ENCODE measurements at regions not wholly inside any gene's neighbourhood (a gene's known extent, or its start where the extent isn't known, plus 50 kb on each side); places are given as distances from the start of the nearest gene placed in this dataset.

DNA sequence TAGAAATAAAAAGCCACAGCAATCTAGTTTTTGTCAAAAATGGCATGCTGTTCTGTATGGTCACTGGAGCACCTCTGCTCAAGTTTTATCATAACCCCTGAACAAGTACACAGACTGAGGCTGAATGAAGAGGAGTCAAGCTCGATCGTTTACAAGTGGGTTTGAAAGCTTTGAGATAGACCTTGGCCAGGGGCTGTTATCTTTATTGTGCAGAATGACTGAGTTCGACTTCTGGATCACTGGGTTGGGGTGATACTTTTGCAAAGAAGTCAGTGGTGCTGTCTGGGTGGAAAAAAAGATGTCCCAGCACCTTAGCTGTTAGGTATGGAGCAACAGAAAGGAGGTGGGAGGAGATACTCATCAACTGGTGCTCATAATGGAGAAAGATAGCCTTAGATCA is 446.0 kb downstream of the HACE1 start:
- DNase-seq: no peak

DNA sequence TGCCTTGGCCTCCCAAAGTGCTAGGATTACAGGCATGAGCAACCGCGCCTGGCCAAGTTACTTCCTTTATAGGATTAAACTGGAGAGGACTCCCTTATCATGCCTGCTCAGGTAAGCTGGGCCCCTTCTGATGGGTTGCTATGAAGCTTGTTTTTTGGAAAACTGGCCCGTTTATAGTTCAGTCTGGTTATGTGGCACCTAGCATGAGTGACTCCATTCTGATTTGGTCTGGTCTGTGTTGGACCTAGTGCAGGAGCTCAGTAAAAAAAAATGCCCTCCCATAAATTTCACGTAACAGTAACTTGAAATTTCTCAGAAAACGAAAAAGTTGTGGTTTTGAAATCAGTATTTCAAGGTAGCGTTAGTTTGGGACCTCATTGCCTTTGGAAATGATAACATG is 448.4 kb downstream of the HACE1 start:
- no peak for DNase-seq

DNA sequence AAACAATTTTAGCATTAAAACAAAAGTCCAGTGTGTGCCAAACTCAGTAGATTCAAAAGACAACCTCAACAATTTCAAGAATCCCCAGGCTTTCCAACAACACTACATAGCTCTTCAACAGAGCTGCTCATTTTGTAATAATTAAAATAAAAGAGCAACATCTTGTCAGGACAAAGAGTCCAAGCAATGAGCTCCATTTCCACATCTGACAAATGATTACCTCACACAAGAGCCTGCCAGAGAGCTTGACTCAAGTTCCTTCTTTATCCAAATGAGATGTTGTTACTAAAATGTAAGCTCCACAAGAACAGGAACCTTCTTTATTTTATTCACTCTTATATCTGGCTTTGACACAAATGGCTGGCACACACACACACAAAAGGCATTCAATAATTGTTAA is 449.8 kb downstream of the HACE1 start:
- DNase-seq: no peak

DNA sequence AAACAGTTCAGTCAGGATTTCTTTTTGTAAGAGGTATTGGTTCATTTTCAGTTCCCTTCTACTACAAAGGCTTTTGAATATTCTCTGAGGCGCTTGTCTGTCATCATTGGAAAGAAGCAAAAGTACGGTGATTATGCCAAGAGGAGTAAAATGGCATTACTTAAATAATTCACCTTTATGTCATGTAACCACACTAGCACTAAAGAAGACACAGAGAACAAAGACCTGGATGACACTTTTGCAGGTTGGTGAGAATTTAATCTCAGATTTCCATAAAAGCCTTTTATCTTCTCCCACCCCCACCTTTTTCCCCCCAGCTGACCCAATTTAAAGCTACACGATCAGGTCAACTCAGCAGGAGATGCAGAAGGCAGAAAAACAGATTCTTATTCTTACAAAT is 451.8 kb downstream of the HACE1 start:
- no peak for DNase-seq

DNA sequence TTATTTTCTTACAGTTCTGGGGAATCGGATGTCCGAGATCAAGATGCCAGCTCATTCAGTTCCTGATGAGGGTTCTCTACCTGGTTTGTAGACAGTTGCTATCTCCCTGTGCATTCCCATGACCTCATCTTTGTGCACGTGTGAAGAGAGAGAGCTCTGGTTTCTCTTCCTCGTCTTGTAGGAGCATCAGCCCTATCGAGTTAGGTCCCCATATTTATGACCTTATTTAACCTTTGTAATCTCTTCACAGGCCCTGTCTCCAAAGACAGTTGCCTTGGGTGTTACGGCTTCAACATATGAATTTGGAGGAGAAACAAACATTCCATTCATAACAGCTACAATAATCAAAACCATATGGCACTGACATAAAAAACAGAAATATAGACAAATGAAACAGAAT is 455.3 kb downstream of the HACE1 start:
- no peak for DNase-seq

DNA sequence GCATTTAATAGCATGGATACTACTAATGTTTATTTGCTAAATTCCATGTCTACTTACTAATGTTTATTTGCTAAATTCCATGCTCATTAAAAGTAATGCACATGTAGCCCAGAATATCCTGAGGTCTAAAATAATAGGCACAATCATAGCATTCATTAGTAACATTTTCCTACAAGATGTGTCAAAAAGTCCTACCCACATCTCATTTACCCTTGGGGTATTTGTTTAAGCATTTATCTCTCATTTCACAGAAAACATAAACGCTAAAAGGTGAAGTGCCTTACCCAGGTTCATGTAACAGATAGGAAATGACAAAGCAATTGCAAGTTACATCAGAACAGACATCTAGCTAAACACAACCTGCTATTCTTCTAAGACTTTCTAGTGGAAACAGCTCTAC is 457.1 kb downstream of the HACE1 start:
- DNase-seq: no peak

DNA sequence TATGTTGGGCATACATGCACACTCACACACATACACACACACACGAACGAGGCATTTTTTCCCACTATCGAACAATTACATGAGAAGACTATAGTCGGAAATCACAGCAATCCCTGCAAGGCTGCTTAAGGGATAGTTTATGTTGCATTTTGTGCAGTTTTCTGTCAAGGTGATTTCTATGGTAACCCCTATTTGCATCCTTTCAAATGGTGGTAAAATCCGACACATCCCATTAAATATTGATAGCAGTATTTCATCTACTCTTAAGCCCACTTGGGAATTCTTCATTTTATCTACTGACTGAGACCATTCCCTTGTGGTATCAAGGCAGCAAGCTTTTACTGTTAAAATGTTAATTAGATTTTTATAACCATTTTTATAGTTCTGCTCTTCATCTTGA is 457.8 kb downstream of the HACE1 start:
- no peak for DNase-seq

DNA sequence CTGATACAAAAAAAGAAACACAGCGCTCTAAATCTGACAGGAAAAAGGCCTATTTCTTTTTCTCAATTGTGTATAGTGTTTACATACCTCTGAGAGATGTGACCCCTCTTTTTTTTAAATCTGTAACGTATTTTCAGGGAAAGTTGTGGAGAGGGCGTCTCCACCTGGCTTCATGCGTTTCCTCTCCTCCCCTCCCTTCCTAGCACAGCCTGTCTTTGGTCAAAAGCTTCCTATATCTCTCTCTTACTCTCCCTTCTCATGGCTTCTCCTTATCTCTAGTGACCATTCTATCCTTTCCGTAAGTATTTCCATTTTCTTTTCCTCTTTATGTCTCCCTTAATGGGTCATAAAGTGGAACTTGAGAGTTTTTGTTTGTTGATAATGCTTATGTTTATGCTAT is 458.9 kb downstream of the HACE1 start:
- DNase-seq: no peak

DNA sequence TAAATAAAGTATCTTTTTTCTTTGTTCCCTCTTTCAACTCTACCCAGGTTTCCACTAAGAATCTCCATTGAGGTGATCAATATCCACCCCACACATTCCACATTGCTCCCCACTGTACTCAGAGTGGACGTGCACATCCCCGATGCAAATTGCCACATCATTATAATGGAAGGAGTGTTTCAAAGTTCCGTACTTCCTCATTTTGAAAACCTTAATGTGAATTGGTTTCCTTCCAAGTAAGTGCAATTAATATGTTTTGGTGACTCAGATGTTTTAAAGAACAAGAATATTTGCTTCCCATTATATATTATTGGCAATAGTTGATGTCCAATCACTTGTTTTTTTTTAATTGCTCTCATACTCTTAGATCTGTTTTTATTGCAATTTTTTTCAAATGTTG is 463.6 kb downstream of the HACE1 start:
- DNase-seq: no peak

DNA sequence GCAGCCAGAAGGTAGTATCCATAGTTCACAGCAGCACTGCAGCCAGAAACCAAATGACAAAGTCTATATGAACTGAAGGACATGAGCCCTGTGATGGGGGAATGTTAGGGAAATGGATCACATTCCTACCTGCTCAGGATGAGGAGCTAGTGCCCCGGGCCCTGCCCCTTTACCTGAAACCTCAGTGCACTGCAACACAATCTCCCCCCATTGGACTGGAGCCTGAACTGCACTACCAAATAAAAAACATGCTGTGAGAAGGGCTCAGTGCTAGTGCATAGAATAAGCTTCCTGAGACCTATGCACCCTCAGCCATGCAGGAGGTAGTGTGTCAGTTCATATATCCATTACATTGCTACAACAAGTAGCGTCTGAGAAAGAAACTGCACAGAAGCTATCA is 477.8 kb downstream of the HACE1 start:
- no peak for DNase-seq

DNA sequence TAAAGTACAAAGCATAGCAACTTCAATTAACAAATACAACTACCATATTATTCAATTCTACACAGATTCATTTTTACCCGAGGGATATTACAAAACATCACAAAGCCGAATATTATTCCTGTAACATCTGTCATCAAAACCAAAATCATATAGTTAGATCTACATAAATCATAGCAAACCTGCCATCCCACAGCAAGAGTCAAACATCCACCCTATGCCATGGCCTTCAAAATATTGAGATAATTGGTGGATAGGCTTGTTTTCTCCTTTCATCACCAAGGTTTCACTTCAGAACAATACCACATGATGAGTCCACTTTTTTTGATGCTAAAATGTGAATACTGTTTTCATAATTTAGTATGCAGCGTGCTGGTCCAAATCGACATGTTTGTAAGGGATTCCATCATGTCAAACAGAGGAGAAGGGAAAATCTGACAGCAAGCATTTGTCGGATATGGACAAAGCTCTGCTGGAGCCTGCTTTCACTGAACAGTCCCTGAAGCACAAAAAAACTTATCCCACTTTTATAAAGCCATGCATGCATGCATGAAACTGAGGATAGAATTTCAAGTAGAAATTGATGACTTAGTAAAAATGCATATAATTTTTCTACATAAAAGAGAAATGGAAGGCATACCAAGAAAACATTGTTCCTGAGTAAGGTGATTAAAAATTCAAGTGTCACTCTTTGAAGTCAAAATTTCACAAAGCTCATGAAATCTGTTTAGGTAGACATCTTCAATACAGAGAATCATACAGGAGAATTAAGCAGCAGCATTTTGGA is 494.1 kb downstream of the HACE1 start:
- DNase-seq: no peak

DNA sequence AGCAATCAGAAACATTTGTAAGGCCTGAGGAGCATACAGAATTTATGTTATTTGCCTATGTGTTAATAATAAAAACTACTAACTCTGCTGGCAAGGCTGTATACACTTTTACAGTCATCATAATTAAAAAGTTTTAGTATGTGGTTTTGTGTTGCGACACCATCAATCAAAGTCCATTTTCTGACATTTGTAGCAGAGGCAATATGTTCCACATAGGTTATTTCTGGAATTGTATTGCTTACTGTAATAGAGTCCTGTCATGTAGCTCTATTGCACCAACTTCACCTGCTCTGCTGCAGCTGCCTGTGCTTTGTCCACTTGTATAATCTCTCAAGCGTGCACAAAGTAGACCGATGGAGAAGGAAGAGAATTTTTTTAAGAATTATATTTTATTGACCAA is 501.8 kb downstream of the HACE1 start:
- no peak for DNase-seq

DNA sequence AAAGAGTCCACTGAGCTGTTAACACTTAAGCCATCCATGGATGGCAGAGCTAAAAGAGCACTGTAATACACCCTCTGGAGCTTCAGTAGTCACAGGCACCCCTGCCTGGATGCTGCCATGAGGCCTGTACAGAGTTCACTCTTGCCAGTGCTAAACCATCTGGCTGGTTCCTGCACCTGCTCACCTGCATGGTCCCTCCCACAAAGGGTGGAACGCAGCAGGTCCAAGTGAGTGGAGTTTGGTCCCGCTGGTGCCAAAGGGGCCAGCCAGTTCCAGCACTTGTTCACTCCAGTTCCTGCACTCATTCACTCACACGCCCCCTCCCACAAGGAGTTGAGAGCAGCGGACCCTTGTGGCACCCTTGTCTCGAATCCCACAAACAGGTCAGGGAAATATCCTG is 503.5 kb downstream of the HACE1 start:
- no peak for DNase-seq

DNA sequence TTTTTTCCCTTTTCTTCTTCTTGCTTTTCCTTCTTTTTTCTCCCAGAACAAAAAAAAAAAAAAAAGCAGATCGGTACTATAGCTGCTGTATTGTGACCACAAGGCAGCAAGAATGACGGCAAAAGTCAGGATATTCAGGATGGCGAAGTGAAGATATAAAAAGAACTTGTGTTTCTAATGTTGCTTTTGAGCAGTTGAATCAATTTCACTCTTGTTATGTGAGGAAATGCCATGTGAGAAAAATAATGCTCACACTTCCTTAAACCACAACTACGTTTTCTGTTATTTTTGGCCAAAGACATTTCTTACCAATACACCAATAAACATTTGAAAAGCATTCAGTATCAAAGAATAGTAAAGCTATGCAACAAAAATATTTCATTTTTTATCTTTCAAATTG is 510.5 kb downstream of the HACE1 start:
- DNase-seq: no peak

DNA sequence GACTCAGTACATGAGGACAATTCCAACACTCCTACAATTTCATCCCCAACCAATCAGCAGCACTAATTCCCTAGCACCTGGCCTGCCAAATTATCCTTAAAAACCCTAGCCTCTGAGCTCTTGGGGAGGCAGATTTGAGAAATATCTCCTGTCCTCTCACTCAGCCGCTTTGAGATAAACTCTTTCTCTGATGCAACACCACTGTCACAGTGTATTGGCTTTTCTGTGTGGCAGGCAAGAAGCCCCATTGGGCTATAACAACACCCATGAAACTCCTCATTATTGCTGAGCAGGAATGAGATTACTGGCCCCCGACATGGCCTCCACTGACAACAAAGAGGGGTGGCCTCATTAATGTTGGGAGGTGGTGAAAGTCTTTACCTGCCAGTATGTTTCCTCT is 515.5 kb downstream of the HACE1 start:
- no peak for DNase-seq

DNA sequence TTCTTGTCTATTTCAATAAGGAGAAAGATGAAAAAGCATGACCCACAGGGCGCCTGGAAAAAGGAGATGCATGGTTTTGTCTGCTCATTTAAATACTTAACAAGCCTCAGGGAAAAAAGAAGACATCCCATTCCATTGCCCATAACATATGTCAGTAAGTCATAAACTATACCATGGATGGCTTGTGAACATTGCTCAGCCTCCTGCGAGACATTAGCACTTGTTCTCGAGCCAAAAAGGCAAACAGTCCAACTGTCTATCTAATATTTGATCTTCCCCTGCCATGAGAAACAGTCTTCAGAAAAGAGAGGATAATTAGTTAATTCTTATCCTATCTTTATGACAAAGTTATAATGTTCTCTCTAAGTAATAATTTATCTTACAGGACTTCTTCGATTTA is 527.4 kb downstream of the HACE1 start:
- DNase-seq: no peak

DNA sequence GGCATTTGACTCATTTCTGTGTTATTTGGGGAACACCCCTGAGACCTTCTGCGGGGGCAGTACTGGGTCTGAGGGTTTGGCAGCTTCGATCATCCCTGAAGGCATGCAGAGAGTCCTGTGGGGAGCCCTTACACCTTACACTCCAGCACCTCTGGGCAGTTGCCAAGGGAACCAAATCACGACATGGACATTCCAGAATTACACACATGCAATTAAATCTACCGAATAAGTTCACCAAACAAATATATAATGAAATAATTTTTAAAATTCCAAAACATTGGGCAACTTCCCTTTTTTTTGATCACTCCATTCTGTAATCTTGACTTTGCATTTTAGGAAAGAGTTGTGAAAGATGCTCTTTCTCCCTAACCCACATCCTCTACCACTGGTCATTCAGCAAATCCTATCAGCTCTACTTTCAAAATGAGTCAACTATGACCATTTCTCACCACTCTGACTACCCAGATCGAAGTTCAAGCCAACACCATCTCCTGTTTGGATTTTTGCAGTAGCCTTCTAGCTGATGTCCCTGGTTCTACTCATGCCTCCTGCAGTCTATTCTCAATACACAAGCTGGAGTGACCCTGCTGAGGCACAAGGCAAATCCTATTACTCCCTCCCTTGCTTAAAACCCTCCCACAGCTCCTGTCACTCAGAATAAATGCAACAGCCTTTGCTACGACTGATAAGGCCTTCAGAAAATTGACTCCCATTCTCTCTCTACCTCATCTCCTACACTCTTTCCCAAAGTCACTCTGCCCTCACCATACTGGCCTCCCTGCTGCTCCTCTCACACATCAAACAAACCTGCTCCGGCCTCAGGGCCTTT is 533.3 kb downstream of the HACE1 start:
- DNase-seq: no peak

DNA sequence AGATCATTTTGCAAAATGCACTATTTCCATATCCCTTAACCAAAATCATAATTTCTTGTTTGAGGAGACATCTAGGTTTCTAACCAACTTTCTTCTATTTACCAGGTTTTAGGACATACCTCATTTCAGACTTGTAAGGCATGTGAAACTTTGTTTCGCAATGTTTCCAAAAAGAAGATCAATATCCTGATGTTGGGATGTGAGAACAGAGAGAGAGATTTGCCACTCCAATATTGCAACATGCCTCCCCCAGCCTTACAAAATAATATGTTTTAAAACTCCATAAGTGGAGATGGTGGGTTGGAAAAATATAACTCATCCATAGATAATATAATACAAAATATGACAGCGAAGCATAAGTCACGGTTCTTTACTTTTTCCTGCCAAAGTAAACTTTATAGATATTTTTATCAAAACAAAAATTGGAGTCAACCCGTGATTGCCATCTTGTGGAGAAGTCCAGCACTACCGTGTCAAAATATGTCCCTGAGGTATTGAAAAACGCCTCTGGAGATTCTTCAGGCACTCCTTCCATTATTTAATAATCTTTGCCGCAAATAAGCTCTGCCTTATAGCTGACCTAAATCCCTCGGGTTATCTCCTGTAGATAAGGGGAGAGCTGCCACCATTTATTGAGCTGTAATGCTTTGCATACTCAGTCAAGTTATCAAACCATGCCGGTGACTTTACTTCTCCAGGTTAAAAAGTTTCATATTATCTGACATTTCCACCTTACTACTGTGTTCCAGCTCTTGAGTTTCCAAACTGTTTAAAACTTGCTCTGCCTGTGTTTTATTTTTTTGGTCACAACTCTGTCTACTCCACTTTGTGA is 534.2 kb downstream of the HACE1 start:
- DNase-seq: no peak

DNA sequence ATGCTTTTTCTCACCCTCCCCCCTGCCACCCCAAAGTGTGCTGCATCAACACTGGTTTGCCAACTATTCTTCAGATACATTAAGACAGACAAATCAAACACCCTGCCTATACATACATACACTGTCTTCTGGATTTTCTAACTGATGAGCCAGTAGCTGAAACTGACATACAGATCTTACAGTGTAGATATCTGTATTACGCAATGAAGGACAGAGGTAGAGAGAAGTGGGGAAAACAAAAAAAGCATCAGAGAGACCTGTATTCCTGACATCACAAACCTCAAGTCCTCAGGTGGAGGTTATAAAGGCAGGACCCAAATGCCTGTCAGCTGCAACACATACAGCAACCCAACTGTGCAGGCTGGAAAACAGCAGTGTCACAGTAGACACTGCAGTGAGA is 535.4 kb downstream of the HACE1 start:
- DNase-seq: no peak

DNA sequence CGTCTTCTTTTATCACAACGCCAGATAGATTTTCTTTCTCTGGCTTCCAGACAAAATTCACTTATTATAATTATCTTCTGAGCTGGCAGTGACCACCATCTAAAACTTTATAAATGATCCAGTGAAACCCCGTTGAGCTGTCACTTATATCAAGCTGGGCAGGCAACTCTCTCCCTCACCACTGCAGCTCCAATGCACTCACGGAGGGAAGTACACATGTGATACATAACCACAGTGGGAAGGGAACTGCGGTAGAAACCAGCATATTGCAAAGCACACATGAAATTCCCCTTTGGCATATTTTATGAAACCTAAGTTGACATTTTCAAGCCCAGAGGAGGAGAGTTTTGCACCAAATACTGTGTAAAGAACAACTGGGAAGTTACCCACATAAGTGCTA is 536.9 kb downstream of the HACE1 start:
- DNase-seq: no peak

DNA sequence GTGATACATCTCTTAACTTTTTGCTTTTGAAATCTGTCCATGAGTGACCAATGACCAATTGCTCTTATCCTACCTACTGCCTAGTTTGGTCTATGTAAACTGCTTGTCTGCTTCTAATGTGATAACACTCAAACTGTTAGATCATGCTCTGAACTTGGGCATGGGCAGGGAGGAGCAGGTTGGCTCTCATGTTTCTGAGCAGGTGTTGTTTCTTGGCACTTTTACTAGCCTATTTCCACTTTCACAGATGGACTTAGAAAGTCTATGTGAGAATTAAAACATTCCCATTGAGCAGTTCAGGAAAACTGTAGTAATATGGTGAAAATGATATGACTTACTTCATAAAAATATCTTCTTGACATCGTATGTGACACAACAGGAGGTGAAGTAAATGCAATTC is 538.4 kb downstream of the HACE1 start:
- no peak for DNase-seq

DNA sequence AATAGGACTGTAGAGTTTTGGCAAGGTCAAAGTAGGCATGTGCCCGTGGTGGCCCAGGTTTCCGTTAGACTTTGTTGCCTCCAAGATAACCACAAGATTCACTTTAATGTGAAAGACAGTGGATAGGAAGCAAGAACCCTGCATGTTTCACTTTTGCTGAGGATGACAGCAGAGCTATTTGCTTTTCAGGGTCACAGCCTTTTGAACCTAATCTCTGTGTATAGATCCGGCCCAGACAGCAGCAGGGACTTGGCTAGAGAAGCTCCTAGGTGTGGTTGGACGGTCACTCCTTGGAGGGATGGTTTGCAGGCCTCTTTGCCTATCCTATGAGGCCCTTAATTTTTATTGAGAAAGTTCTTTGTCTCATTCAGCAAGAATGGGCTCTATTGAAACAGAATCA is 538.8 kb downstream of the HACE1 start:
- no peak for DNase-seq

DNA sequence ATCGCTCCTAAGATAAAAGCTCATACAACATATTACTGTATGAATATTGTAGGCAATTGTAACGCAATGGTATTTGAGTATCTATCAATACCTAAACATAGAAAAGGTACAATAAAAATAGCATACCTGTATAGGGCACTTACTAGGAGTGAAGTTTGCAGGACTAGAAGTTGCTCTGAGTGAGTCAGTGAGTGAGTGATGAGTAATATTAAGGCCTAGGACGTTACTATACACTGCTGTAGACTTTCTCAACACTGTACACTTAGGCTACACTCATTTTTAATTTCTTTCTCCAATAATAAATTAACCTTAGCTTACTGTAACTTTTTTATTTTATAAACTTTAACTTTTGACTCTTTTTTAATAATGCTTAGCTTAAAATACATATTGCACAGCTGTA is 546.9 kb downstream of the HACE1 start:
- no peak for DNase-seq

DNA sequence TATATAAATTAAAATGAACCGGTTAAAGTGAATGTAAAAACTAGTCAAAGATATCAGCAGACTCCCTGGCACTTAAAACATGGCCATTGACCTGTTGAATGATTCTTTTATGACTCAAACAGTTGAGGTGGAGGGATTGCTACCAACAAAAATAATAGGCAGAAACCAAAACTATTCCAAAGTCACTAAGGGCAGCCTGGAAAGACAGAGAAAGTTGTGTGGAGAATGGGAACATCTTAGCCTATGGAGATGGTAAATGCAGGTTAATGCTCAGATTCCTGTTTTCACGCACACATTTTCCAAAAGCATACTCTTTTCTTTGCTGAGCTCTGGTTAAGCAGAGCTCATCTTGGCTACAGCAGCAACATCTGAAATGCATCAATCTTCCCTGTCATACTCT is 553.5 kb downstream of the HACE1 start:
- no peak for DNase-seq

Data from activated CD4-positive, alpha-beta T cell treated with anti-CD3 and anti-CD28 coated beads, Interleukin-2, amount 50 U/mL, for 1 hour (primary cell).